DOHH2 (cell line): ENCODE measurements at regions not wholly inside any gene's neighbourhood (a gene's known extent, or its start where the extent isn't known, plus 50 kb on each side); places are given as distances from the start of the nearest gene placed in this dataset.
"Not testable (repeated sequence)": the region's sequence is repeated elsewhere in the genome, so short reads cannot be mapped to it uniquely, and the experiment has no call there.

Experiments
- H3F3A ChIP-seq: fragments of 200-600 bp; sonication (generic), shearing (Covaris generic); 2 replicates; pipeline ENCODE4 v1.6.0; 2016; ENCODE audit warnings: antibody characterized with exemption, mild to moderate bottlenecking; ENCODE audit not compliant: control insufficient read depth, insufficient read depth
- H3K27ac ChIP-seq: fragments of 200-600 bp; sonication (generic); 2 replicates; pipeline ENCODE4 v1.5.1; 2014; ENCODE audit warnings: low read depth, mild to moderate bottlenecking, low read length, moderate library complexity
- H3K27me3 ChIP-seq: fragments of 200-600 bp; sonication (generic); 2 replicates; pipeline ENCODE4 v1.6.1; 2014; ENCODE audit warnings: mild to moderate bottlenecking, low read length, mixed read lengths; ENCODE audit not compliant: control insufficient read depth
- H3K36me3 ChIP-seq: fragments of 200-600 bp; sonication (generic); 2 replicates; pipeline ENCODE4 v1.6.1; 2014; ENCODE audit warnings: mild to moderate bottlenecking, low read length, moderate library complexity, mixed read lengths; ENCODE audit not compliant: control insufficient read depth
- H3K4me1 ChIP-seq: fragments of 200-600 bp; sonication (generic); 2 replicates; pipeline ENCODE4 v1.6.1; 2014; ENCODE audit warnings: mild to moderate bottlenecking, low read length, mixed read lengths; ENCODE audit not compliant: control insufficient read depth
- H3K4me2 ChIP-seq: fragments of 200-600 bp; sonication (generic); 2 replicates; pipeline ENCODE4 v1.6.0; 2014; ENCODE audit warnings: mild to moderate bottlenecking, low read length, moderate library complexity
- H3K4me3 ChIP-seq: fragments of 200-600 bp; sonication (generic); 2 replicates; pipeline ENCODE4 v1.5.1; 2014; ENCODE audit warnings: mild to moderate bottlenecking, low read length, mixed read lengths
- H3K79me2 ChIP-seq: fragments of 200-600 bp; sonication (generic); 2 replicates; pipeline ENCODE4 v1.6.1; 2014; ENCODE audit warnings: mild to moderate bottlenecking, low read length, mixed read lengths; ENCODE audit not compliant: control insufficient read depth
- H3K9me2 ChIP-seq: fragments of 200-600 bp; sonication (generic); replicated peaks from 2 replicates; pipeline ENCODE4 v1.6.1; 2014; ENCODE audit warnings: mild to moderate bottlenecking, low read length, mixed read lengths; ENCODE audit not compliant: control insufficient read depth
- H3K9me3 ChIP-seq: fragments of 200-600 bp; sonication (generic); 2 replicates; pipeline ENCODE4 v1.6.1; 2014; ENCODE audit warnings: antibody characterized with exemption, low read length, mixed read lengths; ENCODE audit not compliant: control insufficient read depth, insufficient read depth
- H4K20me1 ChIP-seq: fragments of 200-600 bp; sonication (generic); 2 replicates; pipeline ENCODE4 v1.6.0; 2014; ENCODE audit warnings: low read depth, mild to moderate bottlenecking, antibody characterized with exemption, low read length, moderate library complexity; ENCODE audit not compliant: control insufficient read depth, insufficient read depth
- EZH2phosphoT487 ChIP-seq: fragments of 200-600 bp; sonication (generic); IDR thresholded peaks from 2 replicates; pipeline ENCODE4 v1.6.1; 2017; ENCODE audit warnings: borderline replicate concordance, mild to moderate bottlenecking, antibody characterized with exemption, low read length, moderate library complexity, mixed read lengths
- TF ChIP-seq, protein P1 (sequence below): fragments of 200-600 bp; sonication (generic); IDR thresholded peaks from one replicate; pipeline ENCODE4 v1.5.1; 2014; ENCODE audit warnings: antibody characterized with exemption, mild to moderate bottlenecking, low read depth, low read length; ENCODE audit not compliant: poor library complexity, severe bottlenecking

DNA sequence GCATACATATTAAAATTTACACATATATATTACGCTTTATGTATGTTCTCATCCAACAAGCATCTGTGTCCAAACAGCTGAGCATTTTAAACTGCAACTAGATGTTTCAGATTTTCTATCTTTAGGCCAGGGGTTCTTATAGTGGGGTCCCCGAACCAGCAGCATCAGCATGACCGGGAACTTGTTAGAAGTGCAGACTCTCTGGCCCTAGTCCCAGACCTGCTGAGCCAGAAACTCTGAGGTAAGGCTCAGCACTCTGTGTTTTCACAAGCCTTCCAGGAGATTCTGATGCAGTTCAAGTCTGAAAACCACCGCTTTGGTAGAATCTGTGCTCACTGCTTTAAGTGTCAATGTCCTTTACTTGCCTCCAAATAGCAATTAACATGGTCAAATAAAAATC, 266.2 kb upstream of the CASK start:
- H3K36me3 ChIP-seq: no peaks in the 10 kb centered on the region
- H3K9me2 ChIP-seq: no peaks in the 10 kb centered on the region
- no peaks in the 10 kb centered on the region for H3K9me3 ChIP-seq
- H3K4me1 ChIP-seq: no peaks in the 10 kb centered on the region
- H3F3A ChIP-seq: no peaks in the 10 kb centered on the region
- no peaks in the 10 kb centered on the region for H3K79me2 ChIP-seq
- no peak overlapping the region for H3K4me3 ChIP-seq
- no peak overlapping the region for H3K4me2 ChIP-seq
- H3K27ac ChIP-seq: no peak overlapping the region
- H3K27me3 ChIP-seq: no peaks in the 10 kb centered on the region
- H4K20me1 ChIP-seq: no peaks in the 10 kb centered on the region
- TF ChIP-seq, protein P1, sequence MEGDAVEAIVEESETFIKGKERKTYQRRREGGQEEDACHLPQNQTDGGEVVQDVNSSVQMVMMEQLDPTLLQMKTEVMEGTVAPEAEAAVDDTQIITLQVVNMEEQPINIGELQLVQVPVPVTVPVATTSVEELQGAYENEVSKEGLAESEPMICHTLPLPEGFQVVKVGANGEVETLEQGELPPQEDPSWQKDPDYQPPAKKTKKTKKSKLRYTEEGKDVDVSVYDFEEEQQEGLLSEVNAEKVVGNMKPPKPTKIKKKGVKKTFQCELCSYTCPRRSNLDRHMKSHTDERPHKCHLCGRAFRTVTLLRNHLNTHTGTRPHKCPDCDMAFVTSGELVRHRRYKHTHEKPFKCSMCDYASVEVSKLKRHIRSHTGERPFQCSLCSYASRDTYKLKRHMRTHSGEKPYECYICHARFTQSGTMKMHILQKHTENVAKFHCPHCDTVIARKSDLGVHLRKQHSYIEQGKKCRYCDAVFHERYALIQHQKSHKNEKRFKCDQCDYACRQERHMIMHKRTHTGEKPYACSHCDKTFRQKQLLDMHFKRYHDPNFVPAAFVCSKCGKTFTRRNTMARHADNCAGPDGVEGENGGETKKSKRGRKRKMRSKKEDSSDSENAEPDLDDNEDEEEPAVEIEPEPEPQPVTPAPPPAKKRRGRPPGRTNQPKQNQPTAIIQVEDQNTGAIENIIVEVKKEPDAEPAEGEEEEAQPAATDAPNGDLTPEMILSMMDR: no peak
- TF ChIP-seq EZH2phosphoT487: no peak

DNA sequence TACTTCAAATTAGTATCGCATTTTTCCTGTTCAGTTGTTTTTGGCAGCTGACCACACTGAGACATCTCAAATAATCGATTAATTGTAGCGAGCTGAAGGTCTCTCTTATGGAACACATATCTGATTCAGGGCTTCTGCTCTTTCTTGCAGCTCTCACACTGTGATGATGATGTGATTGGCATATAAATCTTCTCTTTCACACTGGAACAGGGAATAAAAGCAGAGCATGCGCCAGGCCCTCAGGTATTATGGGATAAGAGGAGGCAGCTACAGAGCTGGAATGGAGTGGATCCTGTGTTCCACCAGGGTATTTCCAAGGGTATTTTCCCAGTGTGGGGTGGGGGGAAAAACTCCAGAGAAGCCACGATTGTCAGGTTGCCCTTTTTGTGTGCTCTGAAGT, 265.4 kb upstream of the CASK start:
- Histone ChIP-seq H3K4me2 (no peak overlapping the region), H3K36me3 (no peaks in the 10 kb centered on the region), H3K9me3 (no peaks in the 10 kb centered on the region), H3K27me3 (no peaks in the 10 kb centered on the region), H3K4me3 (no peak overlapping the region), H3K79me2 (no peaks in the 10 kb centered on the region), H4K20me1 (no peaks in the 10 kb centered on the region), H3K27ac (no peak overlapping the region), H3K4me1 (no peaks in the 10 kb centered on the region), H3K9me2 (no peaks in the 10 kb centered on the region), H3F3A (no peaks in the 10 kb centered on the region)
- TF ChIP-seq, protein P1: no peak
- no peak for TF ChIP-seq EZH2phosphoT487

DNA sequence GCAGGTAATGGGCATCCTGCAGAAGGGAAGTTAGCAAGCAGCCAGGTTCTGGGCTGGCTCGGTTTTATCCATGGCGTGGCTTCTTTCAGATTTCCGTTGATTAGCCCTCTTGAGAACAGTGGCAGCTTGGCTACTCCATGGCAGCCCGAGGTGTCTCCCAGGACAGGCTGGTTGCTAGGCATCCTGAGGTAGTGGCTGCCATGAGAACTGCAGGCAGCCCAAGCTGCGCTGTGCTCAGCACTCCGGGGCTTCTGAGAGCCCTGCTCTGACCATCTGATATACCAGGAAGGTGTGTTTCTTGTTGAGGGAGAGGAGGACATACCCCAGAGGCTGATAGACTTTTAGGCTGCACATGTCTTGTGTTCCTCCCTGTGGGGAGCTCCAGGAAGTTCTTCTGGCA, 253.4 kb upstream of the CASK start:
- Histone ChIP-seq H3K4me2 (no peak overlapping the region), H3K27ac (no peak overlapping the region), H4K20me1 (no peaks in the 10 kb centered on the region), H3K9me3 (no peaks in the 10 kb centered on the region), H3K79me2 (no peaks in the 10 kb centered on the region), H3K4me3 (no peak overlapping the region), H3K4me1 (no peaks in the 10 kb centered on the region), H3K36me3 (no peaks in the 10 kb centered on the region), H3F3A (no peaks in the 10 kb centered on the region), H3K27me3 (no peaks in the 10 kb centered on the region), H3K9me2 (no peaks in the 10 kb centered on the region)
- no peak for TF ChIP-seq EZH2phosphoT487
- TF ChIP-seq, protein P1: no peak

DNA sequence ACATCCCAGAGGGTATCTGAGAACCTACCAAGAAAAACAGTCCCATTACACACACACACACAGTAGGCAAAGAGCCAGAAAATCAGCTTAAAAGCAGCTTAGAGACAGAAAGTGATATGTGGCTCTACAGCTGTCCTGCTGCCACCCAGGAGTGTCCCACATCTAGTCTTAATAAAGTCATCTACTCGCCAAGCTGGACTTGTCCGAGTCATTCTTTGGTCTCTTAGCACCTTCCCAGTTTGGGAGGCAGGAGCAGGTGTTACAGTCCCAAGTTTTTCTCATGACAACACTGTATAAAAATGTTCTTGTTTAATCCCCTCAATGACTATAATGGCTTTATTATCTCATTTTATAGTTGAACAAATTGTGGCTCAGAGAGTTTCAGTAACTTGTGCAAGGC, 252.5 kb upstream of the CASK start:
- no peak overlapping the region for H3K4me2 ChIP-seq
- H3K4me1 ChIP-seq: no peaks in the 10 kb centered on the region
- H3F3A ChIP-seq: no peaks in the 10 kb centered on the region
- no peaks in the 10 kb centered on the region for H3K36me3 ChIP-seq
- no peaks in the 10 kb centered on the region for H3K9me2 ChIP-seq
- no peak overlapping the region for H3K4me3 ChIP-seq
- H3K27me3 ChIP-seq: no peaks in the 10 kb centered on the region
- TF ChIP-seq EZH2phosphoT487: no peak
- TF ChIP-seq, protein P1: no peak
- H3K79me2 ChIP-seq: no peaks in the 10 kb centered on the region
- H3K27ac ChIP-seq: no peak overlapping the region
- H4K20me1 ChIP-seq: no peaks in the 10 kb centered on the region
- no peaks in the 10 kb centered on the region for H3K9me3 ChIP-seq

DNA sequence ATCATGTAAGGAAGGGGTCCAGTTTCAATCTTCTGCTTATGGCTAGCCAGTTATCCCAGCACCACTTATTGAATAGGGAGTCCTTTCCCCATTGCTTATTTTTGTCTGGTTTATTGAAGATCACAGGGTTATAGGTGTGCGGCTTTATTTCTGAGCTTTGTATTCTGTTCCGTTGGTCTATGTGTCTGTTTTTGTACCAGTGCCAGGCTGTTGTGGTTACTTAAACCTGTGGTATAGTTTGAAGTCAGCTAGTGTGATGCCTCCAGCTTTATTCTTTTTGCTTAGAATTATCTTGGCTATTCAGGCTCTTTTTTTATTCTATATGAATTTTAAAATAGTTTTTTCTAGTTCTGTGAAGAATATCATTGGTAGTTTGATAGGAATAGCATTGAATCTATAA, 234.6 kb upstream of the CASK start:
- not testable (repeated sequence) for H4K20me1 ChIP-seq, H3K9me2 ChIP-seq, H3K4me1 ChIP-seq, H3K27ac ChIP-seq, H3K79me2 ChIP-seq, H3F3A ChIP-seq, H3K4me3 ChIP-seq, H3K9me3 ChIP-seq, H3K4me2 ChIP-seq, H3K36me3 ChIP-seq, H3K27me3 ChIP-seq
